RWPE1 (cell line): ENCODE measurements at regions not wholly inside any gene's neighbourhood (a gene's known extent, or its start where the extent isn't known, plus 50 kb on each side); places are given as distances from the start of the nearest gene placed in this dataset.
"Not testable (repeated sequence)": the region's sequence is repeated elsewhere in the genome, so short reads cannot be mapped to it uniquely, and the experiment has no call there.

Source experiments
- CTCF ChIA-PET: fragments of 350-600 bp; sonication (Branson Sonifier 250); formaldehyde crosslinking; extraction: SDS; loops from one replicate; lab custom pipeline; 2021; lab: Yijun Ruan, JAX
- POLR2A ChIA-PET: fragments of 400-600 bp; formaldehyde crosslinking; extraction: SDS; loops from one replicate; lab custom pipeline; 2020; ENCODE audit warnings: antibody characterized with exemption; ENCODE audit not compliant: low non-redundant PET; lab: Yijun Ruan, JAX
- DNase-seq: peaks from one replicate; pipeline ENCODE4 v3.0.0; 2012; ENCODE audit warnings: low spot score
- H3K27ac ChIP-seq: fragments of 450-650 bp; 2 replicates; pipeline ENCODE4 v1.5.1; 2017
- CTCF ChIP-seq: fragments of 450-650 bp; conservative IDR thresholded peaks from 2 replicates; pipeline ENCODE4 v1.5.1; 2017; ENCODE audit warnings: low read depth, mild to moderate bottlenecking

- ChIA-PET CTCF (no interaction called here), POLR2A (no interaction called here)
- H3K27ac ChIP-seq, result no peak overlapping the region
- DNase-seq, result no peak
- TF ChIP-seq CTCF, result no peak
Measured at GRCh38 chr18:4921548-4921947, 275.5 kb downstream of the AKAIN1 start.

- DNase-seq, POLR2A ChIA-PET, H3K27ac ChIP-seq, CTCF ChIA-PET: not testable (repeated sequence)
Measured at GRCh38 chr18:4917509-4917908, 279.5 kb downstream of the AKAIN1 start.

- no peak overlapping the region for H3K27ac ChIP-seq
- ChIA-PET CTCF (no interaction called here), POLR2A (no interaction called here)
- no peak for DNase-seq
- TF ChIP-seq CTCF, result no peak
Measured at GRCh38 chr18:4908328-4908727, 288.7 kb downstream of the AKAIN1 start.

- ChIA-PET CTCF (no interaction called here), POLR2A (no interaction called here)
- no peak for DNase-seq
- H3K27ac ChIP-seq, result no peak overlapping the region
- TF ChIP-seq CTCF, result no peak
Measured at GRCh38 chr18:4906856-4907255, 290.2 kb downstream of the AKAIN1 start.

GRCh38 chr18:4888251-4889040 lies 308.6 kb downstream of the AKAIN1 start:
- DNase-seq, result no peak
- POLR2A ChIA-PET, result no interaction called here
- CTCF ChIA-PET, result no interaction called here
- H3K27ac ChIP-seq, result no peak overlapping the region
- no peak for TF ChIP-seq CTCF

- POLR2A ChIA-PET, result no interaction called here
- no peak for TF ChIP-seq CTCF
- CTCF ChIA-PET, result no interaction called here
- no peak for DNase-seq
- no peak overlapping the region for H3K27ac ChIP-seq
Measured at GRCh38 chr18:4878480-4878879, 318.6 kb downstream of the AKAIN1 start.

- no peak overlapping the region for H3K27ac ChIP-seq
- no peak for TF ChIP-seq CTCF
- POLR2A ChIA-PET, result no interaction called here
- CTCF ChIA-PET, result no interaction called here
- no peak for DNase-seq
Measured at GRCh38 chr18:4871197-4871596, 325.9 kb downstream of the AKAIN1 start.
